Muscle layer of duodenum (tissue), 2 donors: ENCODE measurements at regions not wholly inside any gene's neighbourhood (a gene's known extent, or its start where the extent isn't known, plus 50 kb on each side); places are given as distances from the start of the nearest gene placed in this dataset.

Experiments
- H3K27ac ChIP-seq: one replicate; pipeline ENCODE4 v1.7.0; 2013; ENCODE audit warnings: mild to moderate bottlenecking, low read length
- H3K27me3 ChIP-seq: one replicate; pipeline ENCODE4 v1.7.0; 2013; ENCODE audit warnings: low read depth, mild to moderate bottlenecking, control low read depth, low read length
- H3K36me3 ChIP-seq, 2 donors: one replicate each; pipeline ENCODE4 v1.7.0; 2013; ENCODE audit warnings: low read length in 2 of 2, control low read depth in 1 of 2, mild to moderate bottlenecking in 1 of 2; ENCODE audit not compliant: insufficient read depth in 2 of 2, control insufficient read depth in 1 of 2
- H3K4me1 ChIP-seq, 2 donors: one replicate each; pipeline ENCODE4 v1.7.0; 2013; ENCODE audit warnings: low read length in 2 of 2, mild to moderate bottlenecking in 2 of 2, control low read depth in 1 of 2, moderate library complexity in 1 of 2; ENCODE audit not compliant: insufficient read depth in 2 of 2, control insufficient read depth in 1 of 2
- H3K4me3 ChIP-seq, 2 donors: one replicate each; pipeline ENCODE4 v1.7.0; 2013; ENCODE audit warnings: low read length in 2 of 2, low read depth in 1 of 2, mild to moderate bottlenecking in 1 of 2
- H3K9me3 ChIP-seq, 2 donors: one replicate each; pipeline ENCODE4 v1.7.0; 2013; ENCODE audit warnings: low read length in 2 of 2, control low read depth in 1 of 2, mild to moderate bottlenecking in 1 of 2; ENCODE audit not compliant: control insufficient read depth in 1 of 2
- donor health status: healthy.

DNA sequence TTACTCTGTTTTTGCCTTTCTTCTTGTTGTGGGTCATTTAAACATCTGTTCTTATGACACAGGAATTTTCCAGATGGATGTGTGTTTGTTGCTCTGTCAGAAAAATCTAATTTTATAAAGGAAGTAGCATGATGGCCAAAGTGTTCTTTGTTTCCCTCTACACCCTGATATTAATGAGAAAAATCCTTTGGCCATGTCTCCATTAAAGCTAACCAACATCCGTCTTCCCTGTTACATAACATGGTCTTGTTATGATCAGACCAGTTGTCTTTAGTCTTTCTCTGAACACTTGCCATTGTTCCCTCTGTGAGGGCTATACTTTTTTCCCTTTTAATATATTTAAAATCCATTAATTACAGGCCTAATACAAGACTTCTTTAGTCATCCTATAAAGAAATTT is 142.2 kb upstream of the SPRY2 start:
- Histone ChIP-seq H3K36me3 (no peaks in the 10 kb centered on the region), H3K4me3 (no peak overlapping the region), H3K27me3 (no peaks in the 10 kb centered on the region), H3K9me3 (no peaks in the 10 kb centered on the region), H3K4me1 (peaks cover 0 to 4% of the 10 kb centered on the region in 2 donors), H3K27ac (peak overlapping the region; percentile 1)

DNA sequence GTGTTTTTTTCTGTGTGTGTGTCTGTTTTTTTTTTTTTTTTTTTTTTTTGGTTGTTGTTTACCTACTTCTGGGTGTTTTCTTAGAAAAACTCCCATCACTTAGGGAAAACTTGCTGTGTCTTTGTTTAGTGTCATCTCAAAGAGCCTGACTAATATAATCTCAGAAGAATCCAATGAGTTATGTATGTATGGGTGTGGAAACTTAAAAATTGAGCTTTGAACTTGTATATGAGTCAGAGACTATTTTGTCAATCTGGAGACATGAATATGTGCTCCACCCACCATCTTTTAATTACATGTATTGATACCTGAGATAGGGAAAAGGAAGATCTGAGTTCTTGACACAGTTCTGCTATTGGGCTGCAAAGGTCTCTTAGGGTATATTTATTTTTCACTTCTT is 140.7 kb upstream of the SPRY2 start:
- no peak overlapping the region for H3K27ac ChIP-seq
- H3K4me3 ChIP-seq, result no peak overlapping the region
- peaks cover 0 to 4% of the 10 kb centered on the region in 2 donors for H3K4me1 ChIP-seq
- no peaks in the 10 kb centered on the region for H3K9me3 ChIP-seq
- H3K36me3 ChIP-seq, result no peaks in the 10 kb centered on the region
- no peaks in the 10 kb centered on the region for H3K27me3 ChIP-seq

DNA sequence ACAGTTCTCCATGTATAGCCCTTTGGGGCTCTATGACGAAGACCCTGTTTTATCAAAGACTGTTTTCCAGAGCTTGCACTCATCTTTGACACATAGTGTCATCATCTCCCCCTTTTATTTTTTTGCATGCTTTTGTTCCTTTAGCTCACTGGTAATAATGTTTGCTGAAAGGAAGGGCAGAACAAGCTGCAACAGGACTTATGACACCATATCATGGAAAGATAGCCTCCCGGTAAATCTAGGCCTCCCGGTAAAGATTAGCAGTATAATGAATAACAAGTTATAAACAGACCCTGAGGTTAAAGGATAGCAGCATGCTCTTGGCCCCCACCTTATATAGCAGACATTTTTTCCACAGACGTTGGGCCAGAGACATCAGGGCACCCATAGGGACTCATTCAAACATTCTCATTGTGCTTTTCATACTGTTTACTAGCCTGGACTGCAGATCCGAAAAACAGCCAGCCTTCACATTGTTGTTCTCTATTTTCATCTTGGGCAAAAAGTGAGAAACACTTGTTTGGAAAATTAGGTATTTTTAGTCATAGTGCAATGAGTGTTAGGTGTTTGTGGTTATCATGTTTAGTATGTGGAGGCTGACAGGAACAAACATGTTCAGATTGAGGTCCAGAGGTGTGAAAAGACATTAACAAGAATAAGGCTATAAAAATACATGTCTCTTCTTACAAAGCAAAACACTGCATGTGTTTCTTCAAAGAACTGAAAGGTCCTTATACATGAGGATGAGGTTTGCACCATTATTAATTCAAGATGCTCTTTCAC is 136.9 kb upstream of the SPRY2 start:
- Histone ChIP-seq H3K27ac (no peak overlapping the region), H3K36me3 (no peaks in the 10 kb centered on the region), H3K27me3 (no peaks in the 10 kb centered on the region), H3K9me3 (no peaks in the 10 kb centered on the region), H3K4me3 (no peak overlapping the region), H3K4me1 (peaks cover 0 to 2% of the 10 kb centered on the region in 2 donors)

DNA sequence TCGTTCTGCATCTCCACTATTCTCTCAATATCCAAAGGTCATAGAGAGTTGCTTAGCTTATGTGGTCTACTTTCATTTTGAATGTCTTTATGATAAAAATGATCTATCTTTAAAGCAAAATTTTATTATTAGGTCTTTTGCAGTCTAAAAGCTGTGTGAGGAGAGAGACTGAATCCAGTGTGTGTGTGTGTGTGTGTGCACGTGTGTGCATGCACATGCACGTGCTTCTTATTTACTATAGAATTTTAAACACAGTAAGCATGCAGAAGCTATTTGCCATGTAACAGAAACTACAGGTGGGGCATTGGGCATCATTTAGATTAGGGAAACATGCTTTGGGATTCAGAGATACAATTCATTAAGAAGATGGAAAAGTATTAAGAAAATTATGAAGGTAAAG is 136.0 kb upstream of the SPRY2 start:
- no peaks in the 10 kb centered on the region for H3K27me3 ChIP-seq
- H3K27ac ChIP-seq, result no peak overlapping the region
- H3K4me3 ChIP-seq, result no peak overlapping the region
- H3K4me1 ChIP-seq, result no peaks in the 10 kb centered on the region
- H3K36me3 ChIP-seq, result no peaks in the 10 kb centered on the region
- H3K9me3 ChIP-seq, result no peaks in the 10 kb centered on the region

DNA sequence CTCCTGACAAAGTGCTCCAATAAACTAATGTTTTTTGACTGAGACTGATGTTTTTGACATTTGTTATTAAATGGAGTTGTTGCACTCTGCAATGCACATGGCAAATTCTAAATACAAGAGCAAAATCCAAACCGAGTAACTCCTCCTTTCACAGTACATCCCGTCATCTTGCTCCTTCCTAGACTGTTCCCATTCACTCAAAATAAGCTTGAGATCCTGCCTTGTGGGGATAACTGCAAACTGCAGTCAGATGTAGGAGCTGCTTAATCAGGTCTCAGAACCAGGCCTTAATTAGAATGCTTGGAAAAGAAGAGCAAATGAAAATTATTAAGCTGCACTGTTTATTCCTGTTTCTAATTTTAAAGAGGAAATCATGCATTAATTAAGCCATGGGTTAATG is 134.8 kb upstream of the SPRY2 start:
- H3K27ac ChIP-seq, result no peak overlapping the region
- H3K4me1 ChIP-seq, result no peaks in the 10 kb centered on the region
- no peaks in the 10 kb centered on the region for H3K36me3 ChIP-seq
- no peak overlapping the region for H3K4me3 ChIP-seq
- H3K27me3 ChIP-seq, result no peaks in the 10 kb centered on the region
- H3K9me3 ChIP-seq, result no peaks in the 10 kb centered on the region

DNA sequence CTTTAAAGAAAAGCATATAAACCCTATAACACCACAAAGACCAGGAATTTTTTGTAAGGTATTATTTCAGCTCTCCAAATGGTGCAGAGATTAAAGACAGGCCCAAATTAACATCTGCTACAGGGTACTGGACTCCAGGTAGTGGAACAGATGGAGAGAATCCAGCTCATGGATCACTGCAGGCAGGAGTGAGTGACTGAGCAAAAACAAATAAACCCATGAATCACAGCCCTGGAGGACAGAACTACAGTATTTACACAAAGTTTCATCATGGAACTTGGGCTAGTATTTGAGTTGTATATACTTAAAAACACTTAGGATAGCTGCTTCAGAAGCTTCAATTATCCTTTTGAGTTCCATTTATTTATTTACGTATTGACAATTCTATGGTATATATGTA is 132.8 kb upstream of the SPRY2 start:
- Histone ChIP-seq H3K36me3 (no peaks in the 10 kb centered on the region), H3K27me3 (no peaks in the 10 kb centered on the region), H3K9me3 (no peaks in the 10 kb centered on the region), H3K27ac (no peak overlapping the region), H3K4me1 (peaks cover 6 to 7% of the 10 kb centered on the region in 2 donors), H3K4me3 (no peak overlapping the region)

DNA sequence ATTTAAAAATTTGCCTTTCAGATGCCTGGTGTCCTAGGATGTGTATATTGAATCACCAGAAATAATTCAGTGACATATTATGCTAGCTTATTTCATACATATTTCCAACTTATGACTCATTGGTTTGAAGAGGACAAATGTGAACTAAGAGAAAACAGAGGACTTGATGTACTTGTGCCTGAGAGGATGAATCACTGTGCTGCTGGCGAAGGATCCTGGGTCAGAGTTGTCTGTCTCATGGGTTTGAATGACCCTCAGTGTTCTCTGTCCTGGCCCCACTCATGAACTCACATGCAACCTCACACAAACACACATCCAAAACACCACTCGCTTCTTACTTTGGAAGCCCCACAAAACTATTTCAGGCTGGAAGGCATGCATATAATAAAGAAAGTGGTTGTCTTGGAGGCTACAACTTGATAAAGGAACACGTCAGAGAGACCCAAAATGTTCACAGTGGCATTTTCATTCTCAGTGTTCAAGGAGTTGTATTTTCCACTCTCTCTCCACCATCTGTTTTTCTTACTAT is 129.0 kb upstream of the SPRY2 start:
- Histone ChIP-seq H3K4me3 (no peak overlapping the region), H3K27ac (peak overlapping the region; percentile 82)

DNA sequence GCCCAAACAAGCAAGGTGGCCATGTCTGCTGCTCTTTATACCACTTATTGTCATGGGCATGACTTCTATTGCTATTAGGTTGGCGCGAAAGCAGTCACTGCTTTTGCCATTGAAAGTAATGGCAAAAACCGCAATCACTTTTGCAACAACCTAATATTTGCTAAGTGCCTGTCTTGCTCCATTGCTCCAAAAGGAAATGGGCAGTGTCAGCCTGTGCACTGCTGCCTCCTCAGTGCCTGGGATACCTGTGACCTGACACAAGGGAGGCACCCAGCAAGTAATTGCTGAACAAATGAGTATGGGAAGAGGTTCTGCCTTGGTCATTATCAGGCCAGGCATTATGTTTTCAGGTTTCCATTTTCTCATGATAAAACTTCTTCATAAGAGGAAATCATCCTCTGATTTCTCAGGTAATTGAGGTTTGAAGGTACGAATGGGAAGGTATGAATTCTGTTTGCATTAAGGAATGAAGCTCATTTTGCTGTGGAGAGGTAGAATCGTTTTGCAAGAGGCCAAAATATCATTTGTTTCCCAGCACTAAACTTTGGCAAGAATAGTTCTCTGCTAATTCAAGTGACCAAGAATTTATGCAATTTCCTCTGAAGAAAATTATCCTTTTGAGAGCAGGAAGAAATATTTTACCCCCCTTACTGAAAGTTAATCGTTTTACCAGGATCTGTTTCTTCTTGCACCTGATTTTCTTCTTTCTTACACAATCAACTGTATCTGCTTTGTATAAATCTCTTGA is 128.4 kb upstream of the SPRY2 start:
- H3K27ac ChIP-seq, result peak overlapping the region; percentile 82
- no peaks in the 10 kb centered on the region for H3K27me3 ChIP-seq
- H3K36me3 ChIP-seq, result no peaks in the 10 kb centered on the region
- no peak overlapping the region for H3K4me3 ChIP-seq
- H3K4me1 ChIP-seq, result peaks cover 6 to 9% of the 10 kb centered on the region in 2 donors
- no peaks in the 10 kb centered on the region for H3K9me3 ChIP-seq

More for the DNA sequence above, 129.0 kb upstream of the SPRY2 start:
- H3K36me3 ChIP-seq, result no peaks in the 10 kb centered on the region
- H3K9me3 ChIP-seq, result no peaks in the 10 kb centered on the region
- peaks cover 6 to 9% of the 10 kb centered on the region in 2 donors for H3K4me1 ChIP-seq
- no peaks in the 10 kb centered on the region for H3K27me3 ChIP-seq

DNA sequence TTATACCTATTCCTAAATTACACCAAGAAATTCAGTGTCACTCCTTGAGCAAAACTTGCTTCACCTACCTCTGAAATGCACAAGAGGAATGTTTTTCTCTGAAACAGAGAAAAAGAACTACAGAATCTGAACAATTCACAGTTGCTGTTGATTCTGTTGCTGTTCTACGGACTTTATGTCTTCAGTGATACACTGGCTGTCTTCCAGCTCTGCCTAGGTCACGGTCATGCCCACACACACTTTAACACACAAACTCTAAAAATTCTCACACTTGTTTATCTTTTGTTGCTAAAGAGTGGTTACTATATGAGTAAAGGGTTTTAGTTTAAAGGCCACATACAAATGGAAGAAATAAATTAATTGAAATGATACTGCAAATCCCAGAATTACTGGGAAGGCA is 124.4 kb upstream of the SPRY2 start:
- Histone ChIP-seq H3K4me1 (peaks cover 6 to 9% of the 10 kb centered on the region in 2 donors), H3K27ac (no peak overlapping the region), H3K27me3 (no peaks in the 10 kb centered on the region), H3K4me3 (no peak overlapping the region), H3K36me3 (no peaks in the 10 kb centered on the region), H3K9me3 (no peaks in the 10 kb centered on the region)

DNA sequence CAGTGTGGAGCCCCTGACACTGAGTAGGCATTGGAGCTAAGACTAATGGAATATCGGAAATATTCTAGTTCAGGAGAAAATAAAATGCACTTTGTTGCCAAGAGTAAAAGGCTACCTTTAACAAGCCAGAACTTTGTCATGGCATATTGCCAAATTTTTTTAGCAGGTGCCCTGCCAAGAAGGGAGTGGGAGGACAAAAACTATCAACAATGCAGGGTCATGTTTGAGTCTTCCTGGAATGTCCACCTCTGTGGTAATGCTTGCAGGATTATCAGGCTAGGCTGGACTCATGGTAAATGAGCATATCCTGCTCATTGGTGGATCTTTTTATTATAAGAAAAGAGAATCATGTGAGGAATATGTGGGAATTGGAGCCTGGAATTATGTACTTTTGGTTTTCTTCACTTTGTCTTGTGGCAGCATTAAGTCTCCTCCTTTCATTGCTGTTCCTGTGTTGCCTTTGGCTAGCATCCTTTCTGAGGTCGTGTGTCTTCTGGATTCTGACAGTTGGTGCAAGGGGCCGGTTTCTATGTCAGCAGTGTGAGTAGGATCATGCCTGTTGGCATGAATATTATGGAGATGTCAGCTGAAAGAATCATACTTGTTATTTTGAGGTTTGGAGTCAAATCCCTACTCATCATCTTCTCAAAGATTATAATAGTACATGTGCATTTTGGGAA is 122.9 kb upstream of the SPRY2 start:
- peaks cover under 1 to 3% of the 10 kb centered on the region in 2 donors for H3K4me1 ChIP-seq
- H3K27ac ChIP-seq, result no peak overlapping the region
- H3K36me3 ChIP-seq, result no peaks in the 10 kb centered on the region
- no peaks in the 10 kb centered on the region for H3K27me3 ChIP-seq
- H3K9me3 ChIP-seq, result no peaks in the 10 kb centered on the region
- H3K4me3 ChIP-seq, result no peak overlapping the region

DNA sequence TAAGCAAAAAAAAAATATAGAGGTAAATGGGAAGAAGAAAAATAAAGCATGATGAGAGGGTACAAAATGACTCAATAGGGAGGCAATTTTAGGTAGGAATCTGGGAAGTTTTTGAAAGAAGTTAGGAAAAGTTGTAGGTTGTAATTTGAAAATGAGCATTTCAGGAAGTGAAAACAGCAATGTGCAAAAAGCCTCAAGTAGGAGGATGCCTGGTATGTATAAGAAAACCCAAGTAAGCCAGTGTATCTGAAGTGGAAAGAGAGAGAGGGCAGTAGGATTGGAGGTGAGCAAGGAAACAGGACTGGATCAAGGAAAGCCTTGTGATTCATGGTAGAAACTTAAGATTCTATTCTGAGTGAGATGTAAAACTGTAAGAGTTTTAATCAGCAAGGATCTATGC is 121.6 kb upstream of the SPRY2 start:
- no peak overlapping the region for H3K27ac ChIP-seq
- H3K36me3 ChIP-seq, result no peaks in the 10 kb centered on the region

More for the DNA sequence above, 121.6 kb upstream of the SPRY2 start:
- Histone ChIP-seq H3K4me3 (no peak overlapping the region), H3K9me3 (no peaks in the 10 kb centered on the region), H3K4me1 (no peaks in the 10 kb centered on the region), H3K27me3 (no peaks in the 10 kb centered on the region)
